ENCODE measurements at regions not wholly inside any gene's neighbourhood (a gene's known extent, or its start where the extent isn't known, plus 50 kb on each side); places are given as distances from the start of the nearest gene placed in this dataset.
"Not testable (repeated sequence)": the region's sequence is repeated elsewhere in the genome, so short reads cannot be mapped to it uniquely, and the experiment has no call there.

- no peak for DNase-seq
Observed at GRCh38 chr6:92008757-92009502, 1410.4 kb downstream of the EPHA7 start.

GRCh38 chr6:92000112-92000511 lies 1413.2 kb upstream of the MAP3K7 start:
- no peak for DNase-seq

- no peak for DNase-seq
Observed at GRCh38 chr6:91994787-91995186, 1407.9 kb upstream of the MAP3K7 start.

GRCh38 chr6:91982559-91982958 lies 1395.7 kb upstream of the MAP3K7 start:
- no peak for DNase-seq

GRCh38 chr6:91976797-91977196 lies 1389.9 kb upstream of the MAP3K7 start:
- DNase-seq: no peak

- no peak for DNase-seq
Observed at GRCh38 chr6:91970700-91971099, 1383.8 kb upstream of the MAP3K7 start.

GRCh38 chr6:91965872-91966271 lies 1379.0 kb upstream of the MAP3K7 start:
- DNase-seq: no peak

GRCh38 chr6:91961671-91962070 lies 1374.8 kb upstream of the MAP3K7 start:
- DNase-seq: no peak

GRCh38 chr6:91961236-91961635 lies 1374.4 kb upstream of the MAP3K7 start:
- no peak for DNase-seq

- DNase-seq: no peak
Observed at GRCh38 chr6:91941838-91942237, 1355.0 kb upstream of the MAP3K7 start.

- no peak for DNase-seq
Observed at GRCh38 chr6:91940801-91941200, 1353.9 kb upstream of the MAP3K7 start.

GRCh38 chr6:91926827-91927226 lies 1340.0 kb upstream of the MAP3K7 start:
- DNase-seq: no peak

GRCh38 chr6:91926361-91926760 lies 1339.5 kb upstream of the MAP3K7 start:
- no peak for DNase-seq

- DNase-seq: no peak
Observed at GRCh38 chr6:91911945-91912344, 1325.1 kb upstream of the MAP3K7 start.

- DNase-seq: no peak
Observed at GRCh38 chr6:91904586-91905164, 1317.8 kb upstream of the MAP3K7 start.

GRCh38 chr6:91895599-91896285 lies 1308.9 kb upstream of the MAP3K7 start:
- no peak for DNase-seq

- no peak for DNase-seq
Observed at GRCh38 chr6:91886183-91886795, 1299.4 kb upstream of the MAP3K7 start.

- not testable (repeated sequence) for DNase-seq
Observed at GRCh38 chr6:91881791-91882190, 1294.9 kb upstream of the MAP3K7 start.

- no peak for DNase-seq
Observed at GRCh38 chr6:91879386-91879995, 1292.6 kb upstream of the MAP3K7 start.

GRCh38 chr6:91877994-91878393 lies 1291.1 kb upstream of the MAP3K7 start:
- DNase-seq: no peak

- no peak for DNase-seq
Observed at GRCh38 chr6:91874971-91875370, 1288.1 kb upstream of the MAP3K7 start.

- no peak for DNase-seq
Observed at GRCh38 chr6:91868539-91869202, 1281.8 kb upstream of the MAP3K7 start.

GRCh38 chr6:91865889-91866288 lies 1279.0 kb upstream of the MAP3K7 start:
- DNase-seq: no peak
